Dendritic cell treated with granulocyte-macrophage colony-stimulating factor and Interleukin-4, amounts not matched to agents 40 ng/mL and 50 ng/mL, for 4 days (primary cell): ENCODE measurements at regions not wholly inside any gene's neighbourhood (a gene's known extent, or its start where the extent isn't known, plus 50 kb on each side); places are given as distances from the start of the nearest gene placed in this dataset.
"Not testable (repeated sequence)": the region's sequence is repeated elsewhere in the genome, so short reads cannot be mapped to it uniquely, and the experiment has no call there.

Source experiments
- H3K27ac Mint-ChIP-seq: one replicate; pipeline ENCODE4 v1.8.0; 2022; ENCODE audit warnings: mild to moderate bottlenecking, mixed read lengths
- H3K27me3 Mint-ChIP-seq: one replicate; pipeline ENCODE4 v1.8.0; 2022; ENCODE audit warnings: mild to moderate bottlenecking, mixed read lengths
- H3K36me3 Mint-ChIP-seq: one replicate; pipeline ENCODE4 v1.8.0; 2022; ENCODE audit warnings: low read depth, mixed read lengths
- H3K4me1 Mint-ChIP-seq: one replicate; pipeline ENCODE4 v1.8.0; 2022; ENCODE audit warnings: low read depth, mixed read lengths
- H3K4me3 Mint-ChIP-seq: one replicate; pipeline ENCODE4 v1.8.0; 2022; ENCODE audit warnings: mild to moderate bottlenecking, moderate library complexity, mixed read lengths
- H3K9me3 Mint-ChIP-seq: one replicate; pipeline ENCODE4 v1.8.0; 2022; ENCODE audit warnings: mixed read lengths
- intact Hi-C: fragments of 100-400 bp; cut with micrococcal nuclease; formaldehyde crosslinking; loops from one replicate; pipeline ENCODE4 v1.15.0; 2022

DNA sequence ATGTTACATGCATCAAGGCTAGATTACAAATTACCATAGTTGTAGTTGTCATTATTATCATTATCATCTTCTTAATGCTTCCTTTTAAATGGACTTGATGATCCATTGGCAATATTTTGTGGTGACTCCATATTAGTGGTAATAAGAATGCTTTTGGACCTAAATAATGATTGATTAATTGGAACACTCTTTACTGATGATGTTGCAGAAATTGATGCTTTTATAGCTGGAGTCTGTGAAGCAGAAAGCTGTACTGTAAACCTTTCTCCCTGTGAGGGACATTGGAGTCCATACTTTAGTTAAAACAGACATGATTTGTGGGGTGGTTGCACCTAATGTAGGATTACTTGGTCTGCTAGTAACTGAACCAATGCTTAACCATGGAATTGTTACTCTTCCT, 190.4 kb downstream of the ATXN7L3B start:
- Mint-ChIP-seq H3K4me3 (no peak overlapping the region), H3K36me3 (no peaks in the 10 kb centered on the region), H3K27ac (no peak overlapping the region), H3K27me3 (no peaks in the 10 kb centered on the region), H3K9me3 (no peaks in the 10 kb centered on the region), H3K4me1 (no peaks in the 10 kb centered on the region)
- intact Hi-C loops = no loop called here

DNA sequence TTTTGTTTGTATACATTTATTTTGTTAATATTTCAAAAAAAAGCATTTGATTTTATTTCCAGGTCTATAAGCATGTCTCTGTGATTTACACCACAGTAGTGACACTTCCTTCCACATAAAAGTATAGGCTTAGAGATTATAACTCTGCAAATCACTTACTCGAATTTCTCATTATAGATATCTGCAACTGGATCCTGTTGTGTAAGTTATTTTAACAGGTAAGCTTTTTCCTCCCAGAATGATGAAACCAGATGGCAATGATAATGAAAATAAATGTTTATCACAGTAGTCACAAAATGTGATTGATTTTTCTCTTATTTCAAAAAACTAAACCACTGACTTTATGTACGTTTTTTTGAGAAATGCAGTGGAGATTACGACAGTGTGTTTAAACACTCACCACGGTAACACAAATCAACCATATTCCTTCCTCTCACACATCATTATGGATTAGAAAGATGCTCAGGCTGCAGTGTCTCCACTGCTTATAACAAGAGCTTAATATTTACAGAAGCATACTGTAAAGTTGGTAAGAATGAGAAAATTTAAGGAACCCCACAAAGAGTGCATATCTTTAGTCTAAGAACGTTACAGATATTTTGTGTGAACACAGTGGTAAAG, 194.6 kb downstream of the ATXN7L3B start:
- no peaks in the 10 kb centered on the region for H3K9me3 Mint-ChIP-seq
- H3K27ac Mint-ChIP-seq = no peak overlapping the region
- no peaks in the 10 kb centered on the region for H3K4me1 Mint-ChIP-seq
- no peak overlapping the region for H3K4me3 Mint-ChIP-seq
- no peaks in the 10 kb centered on the region for H3K36me3 Mint-ChIP-seq
- no peaks in the 10 kb centered on the region for H3K27me3 Mint-ChIP-seq
- intact Hi-C loops = no loop called here

DNA sequence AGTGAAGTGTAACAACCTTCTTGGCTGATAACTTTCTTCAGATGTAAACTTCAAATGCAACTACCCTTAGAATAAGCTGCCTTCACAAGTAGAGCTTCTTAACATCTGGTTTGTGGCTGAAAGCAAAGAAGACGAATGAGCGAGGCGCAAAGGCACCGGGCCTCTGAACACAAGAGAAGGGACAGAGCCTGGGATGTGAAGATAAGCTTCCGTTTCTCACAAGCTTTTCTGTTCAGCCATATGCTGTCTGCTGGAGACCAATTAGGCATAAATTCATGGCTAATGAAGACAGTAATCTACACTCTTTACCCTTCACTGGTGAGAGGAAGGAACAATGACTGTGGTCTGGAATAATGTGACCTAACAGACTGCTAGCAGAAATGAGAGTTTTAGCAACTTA, 195.2 kb downstream of the ATXN7L3B start:
- Mint-ChIP-seq H3K36me3 (no peaks in the 10 kb centered on the region), H3K4me3 (no peak overlapping the region), H3K4me1 (no peaks in the 10 kb centered on the region), H3K27ac (no peak overlapping the region), H3K9me3 (no peaks in the 10 kb centered on the region), H3K27me3 (no peaks in the 10 kb centered on the region)
- intact Hi-C loops = no loop called here

DNA sequence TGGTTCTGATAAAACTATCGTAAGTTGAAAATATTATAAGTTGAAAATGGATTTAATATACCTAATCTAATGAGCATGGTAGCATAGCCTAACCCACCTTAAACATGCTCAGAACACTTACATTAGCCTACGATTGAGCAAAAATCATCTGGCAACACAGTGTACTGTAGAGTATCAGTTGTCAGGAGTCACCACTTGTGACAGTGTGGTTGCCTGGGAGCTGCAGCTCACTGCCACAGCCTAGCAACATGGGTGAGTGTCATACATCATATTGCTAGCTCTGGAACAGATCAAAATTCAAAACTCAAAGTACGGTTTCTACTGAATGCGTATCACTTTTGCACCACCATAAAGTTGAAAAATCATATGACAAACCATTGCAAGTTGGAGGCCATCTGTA, 203.5 kb downstream of the ATXN7L3B start:
- Mint-ChIP-seq H3K27ac (no peak overlapping the region), H3K36me3 (no peaks in the 10 kb centered on the region), H3K4me3 (no peak overlapping the region), H3K9me3 (no peaks in the 10 kb centered on the region), H3K27me3 (no peaks in the 10 kb centered on the region), H3K4me1 (no peaks in the 10 kb centered on the region)
- intact Hi-C loops = no loop called here

DNA sequence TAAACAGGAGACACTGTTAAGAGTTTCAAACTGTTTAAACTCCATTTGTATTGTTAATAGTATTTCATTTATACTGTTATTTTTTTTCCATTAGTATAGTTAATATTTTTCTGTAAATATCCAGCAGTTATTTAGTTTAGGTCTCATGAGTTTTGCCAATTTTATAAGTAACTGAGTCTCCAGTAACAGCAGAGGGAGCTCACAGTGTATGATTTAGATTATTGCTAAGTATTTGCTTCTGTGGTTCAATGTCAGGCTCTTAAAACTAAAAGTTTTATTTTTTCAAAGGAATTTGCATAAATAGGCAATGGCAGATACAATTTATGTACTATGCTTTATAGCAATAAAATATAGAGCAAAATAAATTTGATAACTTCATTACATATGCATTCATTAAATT, 209.7 kb downstream of the ATXN7L3B start:
- Mint-ChIP-seq H3K27me3 (no peaks in the 10 kb centered on the region), H3K36me3 (no peaks in the 10 kb centered on the region), H3K4me1 (no peaks in the 10 kb centered on the region), H3K27ac (no peak overlapping the region), H3K4me3 (no peak overlapping the region), H3K9me3 (no peaks in the 10 kb centered on the region)
- intact Hi-C loops = no loop called here

DNA sequence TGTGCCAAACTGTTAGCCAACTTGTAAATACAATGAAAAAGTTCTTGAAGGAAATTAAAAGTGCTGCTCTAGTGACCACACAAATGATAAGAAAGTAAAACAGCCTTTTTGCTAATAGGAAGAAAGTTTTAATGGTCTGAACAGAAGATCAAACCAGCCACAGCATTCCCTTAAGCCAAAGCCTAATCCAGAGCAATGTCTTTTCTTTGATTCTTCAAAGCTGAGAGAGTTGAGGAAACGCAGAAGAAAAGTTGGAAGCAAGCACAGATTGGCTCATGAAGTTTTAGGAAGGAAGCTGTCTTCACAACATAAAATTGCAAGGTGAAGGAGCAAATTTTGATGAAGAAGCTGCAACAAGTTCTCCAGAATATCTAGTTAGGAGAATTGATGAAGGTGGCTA, 213.8 kb downstream of the ATXN7L3B start:
- no peaks in the 10 kb centered on the region for H3K9me3 Mint-ChIP-seq
- no peaks in the 10 kb centered on the region for H3K27me3 Mint-ChIP-seq
- intact Hi-C loops = no loop called here
- no peak overlapping the region for H3K4me3 Mint-ChIP-seq
- H3K4me1 Mint-ChIP-seq = no peaks in the 10 kb centered on the region
- H3K36me3 Mint-ChIP-seq = no peaks in the 10 kb centered on the region
- H3K27ac Mint-ChIP-seq = no peak overlapping the region

DNA sequence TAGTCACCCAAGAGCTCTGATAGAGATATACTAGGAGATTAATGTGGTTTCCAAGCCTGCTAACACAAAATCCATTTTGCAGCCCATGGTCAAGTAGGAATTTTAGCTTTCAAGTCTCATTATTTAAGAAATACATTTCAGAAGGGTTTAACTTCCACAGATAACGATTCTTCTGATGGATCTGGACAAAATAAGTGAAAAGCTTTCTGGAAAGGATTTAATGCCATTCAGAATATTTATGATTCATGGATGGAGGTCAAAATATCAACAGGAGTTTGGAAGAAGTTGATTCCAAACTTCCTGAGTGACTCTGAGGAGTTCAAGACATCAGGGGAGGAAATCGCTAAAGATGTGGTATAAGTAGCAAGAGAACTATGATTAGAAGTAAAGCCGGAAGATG, 214.6 kb downstream of the ATXN7L3B start:
- no peaks in the 10 kb centered on the region for H3K27me3 Mint-ChIP-seq
- no peak overlapping the region for H3K27ac Mint-ChIP-seq
- intact Hi-C loops = no loop called here
- H3K4me3 Mint-ChIP-seq = no peak overlapping the region
- no peaks in the 10 kb centered on the region for H3K4me1 Mint-ChIP-seq
- no peaks in the 10 kb centered on the region for H3K36me3 Mint-ChIP-seq
- peaks cover 5% of the 10 kb centered on the region for H3K9me3 Mint-ChIP-seq

DNA sequence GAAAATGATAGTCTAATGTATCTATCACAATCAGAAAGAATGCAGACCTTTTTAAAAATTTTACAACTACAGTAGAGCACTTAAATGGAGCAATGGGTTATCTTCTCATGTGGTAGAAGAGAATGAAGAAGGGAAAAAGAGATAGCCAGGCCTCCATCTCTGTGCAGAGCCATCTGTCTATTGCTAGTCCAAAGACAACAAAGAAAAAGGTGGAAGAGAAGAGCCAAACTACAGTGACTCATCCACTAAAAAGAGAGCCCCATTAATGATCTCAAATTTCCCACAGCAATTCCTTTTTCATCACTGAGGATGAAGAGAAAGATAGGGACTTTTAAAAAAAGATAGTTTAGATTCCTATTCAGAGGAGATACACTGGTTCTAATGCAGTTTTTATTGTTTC, 232.9 kb downstream of the ATXN7L3B start:
- no peaks in the 10 kb centered on the region for H3K36me3 Mint-ChIP-seq
- no peak overlapping the region for H3K27ac Mint-ChIP-seq
- H3K9me3 Mint-ChIP-seq = no peaks in the 10 kb centered on the region
- intact Hi-C loops = no loop called here
- no peak overlapping the region for H3K4me3 Mint-ChIP-seq
- no peaks in the 10 kb centered on the region for H3K27me3 Mint-ChIP-seq
- no peaks in the 10 kb centered on the region for H3K4me1 Mint-ChIP-seq

DNA sequence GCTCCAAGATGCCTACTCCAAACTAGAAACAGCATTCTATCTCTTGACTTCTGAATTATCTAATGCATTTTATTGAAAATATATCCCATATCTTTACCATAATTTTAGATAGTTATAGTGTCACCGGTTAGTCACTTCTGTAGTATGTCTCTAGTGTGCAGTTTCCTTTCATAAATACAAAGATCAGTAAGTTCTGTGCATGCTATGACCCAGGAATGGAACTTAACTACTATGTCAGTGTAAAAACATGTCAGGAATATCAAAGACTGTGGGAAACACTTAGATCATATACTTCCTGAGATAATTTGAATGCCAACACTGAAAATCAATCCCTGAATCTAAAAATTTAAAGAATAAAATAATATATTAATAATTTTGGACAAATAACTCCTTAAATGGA, 237.6 kb downstream of the ATXN7L3B start:
- intact Hi-C loops = no loop called here
- no peaks in the 10 kb centered on the region for H3K4me1 Mint-ChIP-seq

DNA sequence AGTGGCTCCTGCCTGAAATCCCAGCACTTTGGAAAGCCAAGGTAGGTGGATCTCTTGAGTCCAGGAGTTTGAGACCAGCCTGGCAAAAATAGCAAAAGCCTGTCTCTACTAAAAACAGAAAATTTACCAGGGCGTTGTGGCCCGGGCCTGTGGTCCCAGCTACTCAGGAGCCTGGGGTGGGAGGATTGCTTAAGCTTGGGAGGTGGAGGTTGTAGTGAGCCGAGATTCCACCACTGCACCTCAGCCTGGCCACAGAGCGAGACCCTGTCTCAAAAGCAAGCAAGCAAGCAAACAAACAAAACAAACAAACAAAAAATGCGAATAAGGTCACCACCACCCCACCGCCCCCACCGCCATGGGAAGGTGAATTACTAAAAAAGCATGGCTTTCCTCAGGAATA, 238.7 kb downstream of the ATXN7L3B start:
- Mint-ChIP-seq H3K4me1 (no peaks in the 10 kb centered on the region), H3K4me3 (no peak overlapping the region), H3K36me3 (no peaks in the 10 kb centered on the region), H3K27ac (no peak overlapping the region), H3K9me3 (no peaks in the 10 kb centered on the region), H3K27me3 (no peaks in the 10 kb centered on the region)
- intact Hi-C loops = no loop called here

More for the DNA sequence above, 237.6 kb downstream of the ATXN7L3B start:
- Mint-ChIP-seq H3K4me3 (no peak overlapping the region), H3K27ac (no peak overlapping the region), H3K36me3 (no peaks in the 10 kb centered on the region), H3K27me3 (no peaks in the 10 kb centered on the region), H3K9me3 (no peaks in the 10 kb centered on the region)

DNA sequence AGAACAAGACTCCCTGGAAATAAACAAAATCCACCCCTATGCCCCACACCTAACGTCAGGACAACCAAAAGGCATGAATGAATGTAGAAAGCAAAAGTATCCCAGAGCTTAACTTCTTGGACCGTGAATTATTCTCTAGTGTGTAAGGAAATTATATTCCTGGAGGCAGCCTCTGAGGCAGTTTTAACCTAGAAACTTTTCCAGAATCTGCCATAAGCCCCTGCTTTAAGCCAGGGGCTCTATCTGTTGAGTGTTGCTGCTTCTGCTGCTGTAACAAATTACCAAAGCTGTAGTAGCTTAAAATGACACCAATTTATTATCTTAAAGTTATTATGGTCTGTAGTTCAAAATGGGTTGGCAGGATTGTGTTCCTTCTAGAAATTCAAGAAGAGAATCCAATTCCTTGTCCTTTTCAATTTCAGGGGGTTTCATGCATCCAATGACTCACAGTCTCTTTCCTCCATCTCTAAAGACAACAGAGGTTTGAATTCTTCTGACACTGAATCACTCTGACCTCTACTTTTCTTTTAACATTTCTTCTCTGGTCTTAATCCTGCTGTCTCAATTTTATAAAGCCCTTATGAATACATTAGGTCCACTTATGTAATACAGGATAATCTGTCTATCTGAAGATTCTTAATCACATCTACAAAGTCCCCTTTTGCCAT, 242.7 kb downstream of the ATXN7L3B start:
- intact Hi-C loops = no loop called here
- Mint-ChIP-seq H3K4me3 (no peak overlapping the region), H3K9me3 (no peaks in the 10 kb centered on the region), H3K4me1 (no peaks in the 10 kb centered on the region), H3K36me3 (no peaks in the 10 kb centered on the region), H3K27me3 (no peaks in the 10 kb centered on the region), H3K27ac (no peak overlapping the region)

DNA sequence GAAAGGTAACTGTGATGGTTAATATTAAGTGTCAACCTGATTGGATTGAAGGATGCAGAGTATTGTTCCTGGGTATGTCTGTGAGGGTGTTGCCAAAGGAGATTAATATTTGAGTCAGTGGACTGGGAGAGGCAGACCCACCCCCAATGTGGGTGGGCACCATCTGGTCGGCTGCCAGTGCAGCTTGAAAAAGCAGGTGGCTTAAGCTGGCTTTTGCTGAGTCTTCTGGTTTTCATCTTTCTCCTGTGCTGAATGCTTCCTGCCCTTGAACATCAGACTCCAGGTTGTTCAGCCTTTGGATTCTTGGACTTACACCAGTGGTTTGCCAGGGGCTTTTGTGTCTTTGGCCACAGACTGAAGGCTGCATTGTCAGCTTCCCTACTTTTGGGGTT, 243.2 kb downstream of the ATXN7L3B start:
- H3K4me1 Mint-ChIP-seq, H3K27ac Mint-ChIP-seq, H3K36me3 Mint-ChIP-seq, H3K27me3 Mint-ChIP-seq, H3K4me3 Mint-ChIP-seq, H3K9me3 Mint-ChIP-seq, intact Hi-C loops: not testable (repeated sequence)

DNA sequence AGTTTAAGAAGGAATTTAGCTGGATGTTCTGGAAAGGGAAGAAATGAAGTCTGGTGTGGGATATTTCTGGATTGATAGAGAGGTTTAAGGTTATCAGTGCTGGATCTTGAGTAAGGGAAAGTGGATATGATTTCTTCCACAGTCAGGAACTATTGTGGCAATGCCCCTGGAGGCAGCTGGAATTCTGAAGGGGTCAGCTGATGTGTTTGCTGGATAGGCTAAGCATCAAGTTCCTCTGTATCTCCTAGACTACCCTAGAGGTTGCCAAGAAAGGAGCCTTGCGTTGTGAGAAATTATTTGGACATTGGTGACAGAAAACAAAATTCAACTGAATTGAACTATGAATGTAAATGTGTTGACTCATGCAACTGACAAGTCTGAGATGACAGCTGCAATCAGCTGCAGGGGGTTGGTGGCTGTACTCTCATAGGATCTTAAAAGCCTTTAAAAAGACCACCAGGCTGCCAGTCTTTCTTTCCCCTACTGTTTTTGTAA, 244.4 kb downstream of the ATXN7L3B start:
- no peaks in the 10 kb centered on the region for H3K9me3 Mint-ChIP-seq
- intact Hi-C loops = no loop called here
- no peak overlapping the region for H3K27ac Mint-ChIP-seq
- H3K36me3 Mint-ChIP-seq = no peaks in the 10 kb centered on the region
- H3K4me1 Mint-ChIP-seq = no peaks in the 10 kb centered on the region
- no peak overlapping the region for H3K4me3 Mint-ChIP-seq
- H3K27me3 Mint-ChIP-seq = no peaks in the 10 kb centered on the region

DNA sequence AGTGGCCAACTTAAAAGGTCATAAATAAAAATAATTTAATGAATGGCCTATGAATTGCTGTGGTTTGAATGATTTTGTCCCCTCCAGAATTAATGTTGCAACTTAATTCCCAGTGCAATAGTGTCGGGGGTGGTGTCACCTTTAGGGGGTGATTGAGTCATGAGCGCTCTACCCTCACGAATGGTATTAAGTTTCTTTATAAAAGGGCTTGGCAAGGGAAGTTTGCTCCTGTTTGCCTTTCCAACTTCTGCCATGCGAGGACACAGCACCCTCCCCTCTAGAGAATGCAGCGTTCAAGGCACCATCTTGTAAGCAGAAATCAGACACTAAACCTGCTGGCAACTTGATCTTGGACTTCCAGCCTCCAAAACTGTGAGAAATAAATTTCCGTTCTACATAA, 253.3 kb downstream of the ATXN7L3B start:
- peaks cover 7% of the 10 kb centered on the region for H3K9me3 Mint-ChIP-seq
- no peak overlapping the region for H3K4me3 Mint-ChIP-seq
- no peak overlapping the region for H3K27ac Mint-ChIP-seq
- intact Hi-C loops = no loop called here
- H3K4me1 Mint-ChIP-seq = no peaks in the 10 kb centered on the region
- H3K27me3 Mint-ChIP-seq = no peaks in the 10 kb centered on the region
- H3K36me3 Mint-ChIP-seq = no peaks in the 10 kb centered on the region

DNA sequence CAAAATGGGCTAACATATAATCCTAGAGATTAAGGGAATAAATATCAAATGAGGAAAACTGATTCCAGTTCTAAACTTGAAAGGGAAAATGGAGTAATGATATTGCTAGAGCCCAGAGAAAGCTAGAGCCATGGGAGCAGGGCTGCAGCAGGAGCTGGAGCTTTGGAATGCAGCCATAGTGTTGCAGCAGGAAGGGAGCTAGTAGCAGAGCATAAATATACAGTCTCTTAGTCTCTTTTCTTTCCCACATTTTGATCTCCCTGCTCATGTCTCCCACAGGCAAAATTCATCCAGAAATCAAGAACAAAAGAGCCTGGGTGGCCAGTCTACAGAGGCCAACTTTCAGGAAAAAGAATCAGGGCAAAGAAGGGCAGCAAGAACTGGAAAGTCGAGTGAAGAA, 253.7 kb downstream of the ATXN7L3B start:
- H3K4me1 Mint-ChIP-seq = no peaks in the 10 kb centered on the region
- intact Hi-C loops = no loop called here
- H3K27me3 Mint-ChIP-seq = no peaks in the 10 kb centered on the region
- H3K36me3 Mint-ChIP-seq = no peaks in the 10 kb centered on the region
- peaks cover 7% of the 10 kb centered on the region for H3K9me3 Mint-ChIP-seq
- H3K4me3 Mint-ChIP-seq = no peak overlapping the region
- H3K27ac Mint-ChIP-seq = no peak overlapping the region
